HG03460 (cell line): ENCODE measurements at regions not wholly inside any gene's neighbourhood (a gene's known extent, or its start where the extent isn't known, plus 50 kb on each side); places are given as distances from the start of the nearest gene placed in this dataset.
"Not testable (repeated sequence)": the region's sequence is repeated elsewhere in the genome, so short reads cannot be mapped to it uniquely, and the experiment has no call there.

Source experiments
- ATAC-seq: cut with Tn5 transposase; IDR thresholded peaks from one replicate; pipeline ENCODE4 v1.9.1; 2021; ENCODE audit not compliant: unreplicated experiment

GRCh38 chr20:50354721-50355589 lies 155.2 kb upstream of the PTPN1 start:
- ATAC-seq: no peak

GRCh38 chr20:50355590-50356524 lies 154.3 kb upstream of the PTPN1 start:
- no peak for ATAC-seq

GRCh38 chr20:50356525-50356885 lies 153.7 kb upstream of the PTPN1 start:
- no peak for ATAC-seq

GRCh38 chr20:50356962-50357782 lies 153.0 kb upstream of the PTPN1 start:
- ATAC-seq: no peak

GRCh38 chr20:50357783-50358161 lies 152.4 kb upstream of the PTPN1 start:
- no peak for ATAC-seq

- no peak for ATAC-seq
Measured at GRCh38 chr20:50358166-50358565, 152.0 kb upstream of the PTPN1 start.

GRCh38 chr20:50358971-50359370 lies 151.2 kb upstream of the PTPN1 start:
- ATAC-seq: no peak

GRCh38 chr20:50359607-50360217 lies 150.5 kb upstream of the PTPN1 start:
- no peak for ATAC-seq

GRCh38 chr20:50360218-50360672 lies 149.9 kb upstream of the PTPN1 start:
- no peak for ATAC-seq

GRCh38 chr20:50360921-50361320 lies 149.3 kb upstream of the PTPN1 start:
- ATAC-seq: no peak

GRCh38 chr20:50362177-50362576 lies 148.0 kb upstream of the PTPN1 start:
- ATAC-seq: not testable (repeated sequence)

GRCh38 chr20:50363027-50363426 lies 147.2 kb upstream of the PTPN1 start:
- no peak for ATAC-seq

- no peak for ATAC-seq
Measured at GRCh38 chr20:50363479-50363878, 146.7 kb upstream of the PTPN1 start.

- no peak for ATAC-seq
Measured at GRCh38 chr20:50364542-50364941, 145.6 kb upstream of the PTPN1 start.

GRCh38 chr20:50366270-50367103 lies 143.7 kb upstream of the PTPN1 start:
- no peak for ATAC-seq

- no peak for ATAC-seq
Measured at GRCh38 chr20:50367104-50367674, 143.0 kb upstream of the PTPN1 start.

- ATAC-seq: no peak
Measured at GRCh38 chr20:50367739-50368375, 142.3 kb upstream of the PTPN1 start.

GRCh38 chr20:50368386-50368785 lies 141.8 kb upstream of the PTPN1 start:
- no peak for ATAC-seq

- ATAC-seq: no peak
Measured at GRCh38 chr20:50368813-50369224, 141.4 kb upstream of the PTPN1 start.
